ENCODE measurements at regions not wholly inside any gene's neighbourhood (a gene's known extent, or its start where the extent isn't known, plus 50 kb on each side); places are given as distances from the start of the nearest gene placed in this dataset.

GRCh38 chrY:9257725-9258124 lies 79.5 kb upstream of the TSPY4 start:
- Histone ChIP-seq H4K20me1 (ENCODE audit: insufficient read depth, low read length) (no peaks in the 10 kb centered on the region), H3K27me3 (ENCODE audit: control insufficient read depth in 1 of 2, insufficient read depth in 2 of 2, low read length in 2 of 2) (no peaks in the 10 kb centered on the region), H3K27ac (ENCODE audit: extremely low read length, insufficient read depth, low read length) (no peak overlapping the region), H3K4me1 (ENCODE audit: insufficient read depth, low read length) (no peaks in the 10 kb centered on the region), H3K4me3 (replicated peaks in 1 of 3; ENCODE audit: insufficient read depth in 1 of 3, low read depth in 2 of 3, low read length in 3 of 3) (no peak overlapping the region), H3K4me2 (ENCODE audit: low read depth, low read length) (no peak overlapping the region), H2AFZ (ENCODE audit: low read length) (no peak overlapping the region), H3K36me3 (replicated peaks in 1 of 2; ENCODE audit: control insufficient read depth in 1 of 2, insufficient read depth in 2 of 2, low read length in 2 of 2) (no peaks in the 10 kb centered on the region), H3K9ac (ENCODE audit: insufficient read depth, low read depth, low read length) (no peak overlapping the region), H3K9me3 (ENCODE audit: low read length) (no peaks in the 10 kb centered on the region), H3K79me2 (ENCODE audit: insufficient read depth, low read length) (no peaks in the 10 kb centered on the region)
- ChIA-PET CTCF (ENCODE audit: low intra/inter-chr PET ratio, low total read pairs) (no interaction called here), POLR2A (no interaction called here)
- no peak for DNase-seq (ENCODE audit: low spot score)
- TF ChIP-seq MTA3 (CRISPR knock-in tag; IDR thresholded peaks at IDR 0.05) (no peak), ZBTB49 (CRISPR knock-in tag; IDR thresholded peaks at IDR 0.05; ENCODE audit: borderline replicate concordance) (no peak), TCF7L2 (IDR thresholded peaks at IDR 0.05; ENCODE audit: low read depth, low read length) (no peak), SALL2 (CRISPR knock-in tag; IDR thresholded peaks at IDR 0.05) (no peak), NR2F1 (CRISPR knock-in tag; IDR thresholded peaks at IDR 0.05) (no peak), HMG20B (CRISPR knock-in tag; conservative IDR thresholded peaks at IDR 0.05) (no peak), ZNF691 (CRISPR knock-in tag; IDR thresholded peaks at IDR 0.05; ENCODE audit: borderline replicate concordance, low read depth) (no peak), MAF1 (CRISPR knock-in tag; IDR thresholded peaks at IDR 0.05; ENCODE audit: borderline replicate concordance) (no peak), SMYD3 (CRISPR knock-in tag; IDR thresholded peaks at IDR 0.05) (no peak), NFKB2 (CRISPR knock-in tag; IDR thresholded peaks at IDR 0.05; ENCODE audit: borderline replicate concordance) (no peak), CAMTA2 (CRISPR knock-in tag; IDR thresholded peaks at IDR 0.05; ENCODE audit: borderline replicate concordance) (no peak), ZNF414 (CRISPR knock-in tag; IDR thresholded peaks at IDR 0.05) (no peak), RNF2 (conservative IDR thresholded peaks at IDR 0.05; ENCODE audit: low read depth) (no peak), HBP1 (CRISPR knock-in tag; IDR thresholded peaks at IDR 0.05; ENCODE audit: low read depth) (no peak), ZNF639 (CRISPR knock-in tag; conservative IDR thresholded peaks at IDR 0.05) (no peak), HCFC1 (IDR thresholded peaks at IDR 0.05; ENCODE audit: low read depth, low read length) (no peak), NR2F6 (IDR thresholded peaks at IDR 0.05) (no peak), NR2F6 (CRISPR knock-in tag; IDR thresholded peaks at IDR 0.05) (no peak), KLF16 (CRISPR knock-in tag; IDR thresholded peaks at IDR 0.05) (no peak), LCORL (IDR thresholded peaks at IDR 0.05) (no peak), LCORL (CRISPR knock-in tag; IDR thresholded peaks at IDR 0.05) (no peak), ZNF550 (CRISPR knock-in tag; IDR thresholded peaks at IDR 0.05; ENCODE audit: borderline replicate concordance) (no peak)
- no peak for ATAC-seq
- BruUV-seq (replicated peaks) = no TSS peak
- intact Hi-C loops (cut with micrococcal nuclease; ENCODE audit: unreplicated experiment) (no loop called here), in situ Hi-C loops (cut with HindIII; ENCODE audit: extremely low pct_ligation_motif_present, low pct_unique_long_range_greater_than_20kb) (no loop called here)
- 0% methylated on average over 1 of the region's 3 CpGs for WGBS (ENCODE audit: low lambda C conversion rate)
- no peak for FAIRE-seq

Measured in HepG2 (cell line).